CD4-positive, alpha-beta memory T cell (primary cell): ENCODE measurements at regions not wholly inside any gene's neighbourhood (a gene's known extent, or its start where the extent isn't known, plus 50 kb on each side); places are given as distances from the start of the nearest gene placed in this dataset.

Experiments used
- CTCF ChIA-PET: fragments of 350-600 bp; sonication (Branson Sonifier 250); formaldehyde crosslinking; loops from one replicate; lab custom pipeline; 2021; ENCODE audit warnings: inconsistent platforms; ENCODE audit not compliant: partially characterized antibody; lab: Charles Lee
- POLR2A ChIA-PET: fragments of 350-600 bp; sonication (Branson Sonifier 250); formaldehyde crosslinking; loops from one replicate; lab custom pipeline; 2021; ENCODE audit not compliant: partially characterized antibody; lab: Charles Lee
- DNase-seq, 5 donors: peaks; one replicate each; pipeline versions ENCODE4 v3.0.0 to v3.0.0-alpha.2; 2020 to 2022; ENCODE audit warnings: mixed read lengths in 1 of 5
- H3K27ac ChIP-seq: one replicate; pipeline ENCODE4 v1.7.0; 2013; ENCODE audit warnings: low read depth, low read length
- H3K27me3 ChIP-seq: 2 replicates; pipeline ENCODE4 v1.7.0; 2013; ENCODE audit warnings: mild to moderate bottlenecking, low read length, moderate library complexity; ENCODE audit not compliant: insufficient read depth
- H3K36me3 ChIP-seq: 2 replicates; pipeline ENCODE4 v1.7.0; 2013; ENCODE audit warnings: mild to moderate bottlenecking, low read length, moderate library complexity; ENCODE audit not compliant: insufficient read depth
- H3K4me1 ChIP-seq: 2 replicates; pipeline ENCODE4 v1.7.0; 2013; ENCODE audit warnings: mild to moderate bottlenecking, low read length, moderate library complexity; ENCODE audit not compliant: insufficient read depth
- H3K4me3 ChIP-seq, 2 donors: one replicate each; pipeline ENCODE4 v1.7.0; 2013; ENCODE audit warnings: low read length in 2 of 2, mild to moderate bottlenecking in 1 of 2
- H3K9me3 ChIP-seq, 2 donors: one replicate each; pipeline ENCODE4 v1.7.0; 2013; ENCODE audit warnings: low read length in 2 of 2, control low read depth in 1 of 2; ENCODE audit not compliant: control insufficient read depth in 1 of 2
- H3K27ac Mint-ChIP-seq, 7 donors: one replicate each; pipeline ENCODE4 v1.8.0; 2020 to 2021; ENCODE audit warnings: mixed read lengths in 7 of 7, mild to moderate bottlenecking in 6 of 7, inconsistent platforms in 3 of 7, moderate library complexity in 3 of 7
- H3K27me3 Mint-ChIP-seq, 2 donors: one replicate each; pipeline ENCODE4 v1.8.0; 2020 to 2021; ENCODE audit warnings: mixed read lengths in 2 of 2
- H3K36me3 Mint-ChIP-seq, 2 donors: one replicate each; pipeline ENCODE4 v1.8.0; 2020 to 2021; ENCODE audit warnings: mixed read lengths in 2 of 2, inconsistent platforms in 1 of 2, mild to moderate bottlenecking in 1 of 2
- H3K4me1 Mint-ChIP-seq, 4 donors: one replicate each; pipeline ENCODE4 v1.8.0; 2020 to 2021; ENCODE audit warnings: mixed read lengths in 4 of 4, mild to moderate bottlenecking in 1 of 4
- H3K4me3 Mint-ChIP-seq, 8 donors: one replicate each; pipeline ENCODE4 v1.8.0; 2020 to 2021; ENCODE audit warnings: mixed read lengths in 8 of 8, mild to moderate bottlenecking in 7 of 8, moderate library complexity in 6 of 8, inconsistent platforms in 3 of 8
- H3K9me3 Mint-ChIP-seq, 8 donors: one replicate each; pipeline ENCODE4 v1.8.0; 2020 to 2021; ENCODE audit warnings: mixed read lengths in 8 of 8, mild to moderate bottlenecking in 5 of 8, inconsistent platforms in 3 of 8, moderate library complexity in 1 of 8
- intact Hi-C: fragments of 100-400 bp; cut with micrococcal nuclease; formaldehyde crosslinking; loops from one replicate; pipeline ENCODE4 v1.15.1; 2023

GRCh38 chr13:87255394-87255793, 415.8 kb upstream of the SLITRK5 start:
- Histone ChIP-seq H3K4me1 (no peaks in the 10 kb centered on the region), H3K27me3 (no peaks in the 10 kb centered on the region), H3K36me3 (no peaks in the 10 kb centered on the region), H3K9me3 (no peaks in the 10 kb centered on the region), H3K27ac (no peak overlapping the region), H3K4me3 (no peak overlapping the region)
- H3K9me3 Mint-ChIP-seq: peaks cover 2 to 15% (median 4%) of the 10 kb centered on the region in 8 donors
- no peaks in the 10 kb centered on the region for H3K4me1 Mint-ChIP-seq
- DNase-seq: no peak
- no peak overlapping the region for H3K27ac Mint-ChIP-seq
- ChIA-PET POLR2A (no interaction called here), CTCF (no interaction called here)
- H3K4me3 Mint-ChIP-seq: no peak overlapping the region
- H3K27me3 Mint-ChIP-seq: no peaks in the 10 kb centered on the region
- intact Hi-C loops: no loop called here
- H3K36me3 Mint-ChIP-seq: no peaks in the 10 kb centered on the region

GRCh38 chr13:87259479-87260083, 411.6 kb upstream of the SLITRK5 start:
- Histone ChIP-seq H3K36me3 (no peaks in the 10 kb centered on the region), H3K4me3 (no peak overlapping the region), H3K4me1 (no peaks in the 10 kb centered on the region), H3K27me3 (no peaks in the 10 kb centered on the region), H3K27ac (no peak overlapping the region), H3K9me3 (no peaks in the 10 kb centered on the region)
- Mint-ChIP-seq H3K4me1 (no peaks in the 10 kb centered on the region), H3K27me3 (no peaks in the 10 kb centered on the region), H3K4me3 (no peak overlapping the region), H3K36me3 (no peaks in the 10 kb centered on the region), H3K9me3 (peaks cover 2 to 15% (median 5%) of the 10 kb centered on the region in 8 donors), H3K27ac (peak overlapping the region in 1 of 7 donors; percentile 47)
- POLR2A ChIA-PET: no interaction called here
- no peak for DNase-seq
- intact Hi-C loops: no loop called here
- CTCF ChIA-PET: no interaction called here

GRCh38 chr13:87274209-87274819, 396.9 kb upstream of the SLITRK5 start:
- no peak overlapping the region for H3K27ac ChIP-seq
- H3K27me3 ChIP-seq: no peaks in the 10 kb centered on the region
- H3K27ac Mint-ChIP-seq: no peak overlapping the region
- H3K4me3 ChIP-seq: no peak overlapping the region
- H3K27me3 Mint-ChIP-seq: no peaks in the 10 kb centered on the region
- H3K9me3 Mint-ChIP-seq: peaks cover 0 to 11% (median 3%) of the 10 kb centered on the region in 8 donors
- H3K4me3 Mint-ChIP-seq: no peak overlapping the region
- H3K4me1 Mint-ChIP-seq: no peaks in the 10 kb centered on the region
- intact Hi-C loops: loop anchor here (10.0 kb wide), 1 partner anchor 400 kb away; no protein-coding TSS in a partner anchor
- ChIA-PET CTCF (no interaction called here), POLR2A (no interaction called here)
- peak in 2 of 5 donors; percentile 6 to 9 for DNase-seq
- no peaks in the 10 kb centered on the region for H3K4me1 ChIP-seq
- H3K36me3 Mint-ChIP-seq: no peaks in the 10 kb centered on the region
- H3K9me3 ChIP-seq: no peaks in the 10 kb centered on the region
- H3K36me3 ChIP-seq: no peaks in the 10 kb centered on the region

DNA sequence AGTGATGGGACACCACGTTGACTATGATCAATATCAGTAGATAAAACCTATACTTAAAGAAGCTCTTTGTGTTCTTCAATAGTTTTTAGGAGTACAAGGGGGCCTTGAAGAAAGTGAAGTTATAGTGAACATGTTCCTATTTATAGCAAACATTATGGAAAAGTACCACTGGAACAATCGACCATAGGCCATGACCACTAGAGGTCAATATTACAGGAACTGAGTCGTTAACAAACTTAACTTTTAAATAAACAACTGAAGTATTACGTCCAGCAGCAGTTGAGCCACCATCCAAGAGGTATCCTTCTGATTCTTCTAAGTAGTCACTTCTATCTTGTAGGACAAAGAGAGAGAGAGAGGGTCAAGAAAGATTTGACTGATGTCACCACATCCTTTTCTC, 391.0 kb upstream of the SLITRK5 start:
- Mint-ChIP-seq H3K36me3 (no peaks in the 10 kb centered on the region), H3K4me1 (no peaks in the 10 kb centered on the region), H3K4me3 (no peak overlapping the region), H3K27ac (no peak overlapping the region), H3K27me3 (no peaks in the 10 kb centered on the region), H3K9me3 (peaks cover 0 to 4% (median 0%) of the 10 kb centered on the region in 8 donors)
- ChIA-PET POLR2A (no interaction called here), CTCF (no interaction called here)
- intact Hi-C loops: no loop called here
- no peak for DNase-seq
- no peaks in the 10 kb centered on the region for H3K36me3 ChIP-seq
- no peaks in the 10 kb centered on the region for H3K27me3 ChIP-seq
- H3K4me1 ChIP-seq: no peaks in the 10 kb centered on the region
- H3K9me3 ChIP-seq: no peaks in the 10 kb centered on the region
- no peak overlapping the region for H3K27ac ChIP-seq
- no peak overlapping the region for H3K4me3 ChIP-seq

DNA sequence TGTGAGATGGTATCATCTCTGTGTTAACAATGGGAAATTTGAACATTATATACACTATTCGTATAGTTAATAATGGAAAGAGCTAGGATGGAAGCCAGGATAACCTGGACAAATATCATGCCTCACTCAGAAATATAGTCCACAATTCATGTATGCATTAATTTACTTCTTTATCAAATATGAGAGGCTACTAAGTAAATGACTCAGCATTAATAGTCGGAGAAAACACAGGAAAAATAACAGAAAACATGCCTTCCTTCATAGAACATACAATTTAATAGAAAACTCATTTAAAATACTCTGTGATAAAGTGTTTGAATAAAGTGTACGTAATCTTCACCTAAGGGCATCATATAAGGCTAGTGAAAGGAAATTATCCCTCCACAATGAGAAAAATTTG, 383.4 kb upstream of the SLITRK5 start:
- no peak for DNase-seq
- intact Hi-C loops: no loop called here
- no peaks in the 10 kb centered on the region for H3K36me3 Mint-ChIP-seq
- no peaks in the 10 kb centered on the region for H3K27me3 ChIP-seq
- no peak overlapping the region for H3K27ac Mint-ChIP-seq
- ChIA-PET CTCF (no interaction called here), POLR2A (no interaction called here)
- H3K36me3 ChIP-seq: no peaks in the 10 kb centered on the region
- H3K9me3 Mint-ChIP-seq: peaks cover 0 to 18% (median 6%) of the 10 kb centered on the region in 8 donors
- no peaks in the 10 kb centered on the region for H3K4me1 Mint-ChIP-seq
- H3K9me3 ChIP-seq: no peaks in the 10 kb centered on the region
- no peak overlapping the region for H3K4me3 Mint-ChIP-seq
- no peaks in the 10 kb centered on the region for H3K4me1 ChIP-seq
- H3K27ac ChIP-seq: no peak overlapping the region
- H3K4me3 ChIP-seq: no peak overlapping the region
- H3K27me3 Mint-ChIP-seq: no peaks in the 10 kb centered on the region

GRCh38 chr13:87295636-87296035, 375.5 kb upstream of the SLITRK5 start:
- Mint-ChIP-seq H3K4me3 (no peak overlapping the region), H3K27ac (no peak overlapping the region), H3K27me3 (no peaks in the 10 kb centered on the region), H3K9me3 (peaks cover 0 to 15% (median 4%) of the 10 kb centered on the region in 8 donors), H3K4me1 (no peaks in the 10 kb centered on the region), H3K36me3 (no peaks in the 10 kb centered on the region)
- ChIA-PET CTCF (no interaction called here), POLR2A (no interaction called here)
- Histone ChIP-seq H3K27ac (no peak overlapping the region), H3K36me3 (no peaks in the 10 kb centered on the region), H3K4me3 (no peak overlapping the region), H3K27me3 (no peaks in the 10 kb centered on the region), H3K4me1 (no peaks in the 10 kb centered on the region), H3K9me3 (peaks cover 0 to 4% of the 10 kb centered on the region in 2 donors)
- intact Hi-C loops: no loop called here
- no peak for DNase-seq

DNA sequence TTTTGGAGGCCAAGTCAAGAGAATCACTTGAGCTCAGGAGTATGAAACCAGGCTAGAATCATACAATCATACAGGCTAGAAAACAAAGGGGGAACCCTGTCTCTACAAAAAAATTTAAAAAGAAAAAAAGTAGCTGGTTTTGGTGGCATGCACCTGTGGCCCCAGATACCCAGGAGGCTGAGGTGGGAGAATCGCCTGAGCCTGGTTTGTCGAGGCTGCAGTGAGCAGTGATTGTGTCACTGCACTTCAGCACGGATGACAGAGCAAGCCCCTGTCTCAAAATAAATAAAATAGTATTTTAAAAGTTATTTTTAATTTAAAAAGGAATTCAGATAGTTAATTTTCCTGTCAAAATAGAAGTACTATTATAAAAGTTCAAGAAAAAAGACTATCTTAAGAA, 369.1 kb upstream of the SLITRK5 start:
- H3K27me3 ChIP-seq: no peaks in the 10 kb centered on the region
- peaks cover 0 to 13% (median 5%) of the 10 kb centered on the region in 8 donors for H3K9me3 Mint-ChIP-seq
- peaks cover 0 to 4% of the 10 kb centered on the region in 2 donors for H3K9me3 ChIP-seq
- H3K4me1 ChIP-seq: no peaks in the 10 kb centered on the region
- no peaks in the 10 kb centered on the region for H3K36me3 Mint-ChIP-seq
- ChIA-PET CTCF (no interaction called here), POLR2A (no interaction called here)
- no peak for DNase-seq
- no peak overlapping the region for H3K4me3 Mint-ChIP-seq
- H3K27ac Mint-ChIP-seq: no peak overlapping the region
- H3K4me1 Mint-ChIP-seq: no peaks in the 10 kb centered on the region
- no peak overlapping the region for H3K4me3 ChIP-seq
- no peaks in the 10 kb centered on the region for H3K36me3 ChIP-seq
- intact Hi-C loops: no loop called here
- no peak overlapping the region for H3K27ac ChIP-seq
- H3K27me3 Mint-ChIP-seq: no peaks in the 10 kb centered on the region
